Suppressor macrophage (primary cell): ENCODE measurements at regions not wholly inside any gene's neighbourhood (a gene's known extent, or its start where the extent isn't known, plus 50 kb on each side); places are given as distances from the start of the nearest gene placed in this dataset.
"Not testable (repeated sequence)": the region's sequence is repeated elsewhere in the genome, so short reads cannot be mapped to it uniquely, and the experiment has no call there.

ENCODE experiments used
- DNase-seq, 4 experiments: peaks; one replicate each; pipeline ENCODE4 v3.0.0-alpha.2; 2020 to 2022

DNA sequence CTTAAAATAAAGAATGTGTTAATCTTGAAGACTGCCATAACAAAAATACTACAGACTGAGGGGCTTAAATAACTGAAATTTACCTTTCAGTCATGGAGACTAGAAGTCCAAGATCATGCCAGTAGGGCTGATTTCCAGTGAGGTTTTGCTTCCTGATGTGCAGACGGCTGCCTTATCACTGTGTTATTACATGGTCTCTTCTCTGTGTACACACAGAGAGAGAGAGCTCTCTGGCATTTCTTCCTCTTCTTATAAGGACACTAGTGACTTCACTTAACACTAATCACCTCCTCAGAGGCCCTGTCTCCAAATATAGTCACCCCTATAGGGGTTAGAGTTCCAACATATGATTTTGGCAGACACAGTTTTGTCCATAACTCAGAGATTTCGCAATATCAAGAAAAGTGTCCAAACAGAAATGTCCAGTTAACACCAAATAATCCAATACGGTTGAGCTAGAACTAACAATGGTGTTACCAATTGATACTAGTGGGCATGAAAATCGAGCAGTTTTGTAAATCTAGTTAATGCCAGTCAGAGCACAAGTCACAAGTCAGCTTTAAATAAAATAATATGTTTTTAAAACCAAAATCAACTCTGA, 399.8 kb downstream of the ADCYAP1 start:
- DNase-seq = no peak

DNA sequence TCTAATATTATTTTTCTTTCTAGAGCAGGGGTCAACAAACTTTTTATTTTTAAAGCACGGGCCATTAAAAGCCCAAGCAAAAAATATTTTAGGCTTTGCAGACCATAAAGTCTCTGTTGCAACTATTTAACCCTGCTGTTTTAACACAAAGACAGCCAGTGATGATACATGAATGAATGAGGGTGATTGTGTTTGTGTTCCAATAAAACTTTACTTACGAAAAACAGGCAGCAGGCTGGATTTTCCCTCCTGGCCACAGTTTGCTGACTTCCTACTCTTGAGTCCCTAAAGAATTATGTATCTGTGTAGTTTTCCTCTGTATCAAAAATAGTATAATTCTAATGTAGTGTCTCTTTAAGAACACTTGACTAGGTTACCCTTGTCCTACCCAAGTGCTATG, 402.0 kb downstream of the ADCYAP1 start:
- DNase-seq = no peak

DNA sequence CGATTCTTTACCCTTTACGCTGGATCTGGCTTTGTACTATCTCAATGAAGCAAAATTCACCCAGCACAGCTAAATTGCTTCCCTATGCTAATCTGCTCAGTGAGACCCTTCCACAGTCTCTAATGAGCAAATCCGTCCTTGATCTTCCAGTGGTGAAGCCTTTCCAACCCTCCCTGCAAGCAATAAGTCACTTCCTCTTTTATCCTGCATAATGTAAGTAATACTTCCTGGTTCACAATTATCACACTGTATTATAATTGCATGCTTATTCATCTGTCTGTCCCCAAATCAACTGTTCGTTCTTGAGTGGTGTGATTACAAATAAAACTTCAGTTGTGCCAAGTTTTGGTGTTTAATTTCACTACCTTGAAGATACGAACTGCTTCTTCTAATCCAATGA, 404.0 kb downstream of the ADCYAP1 start:
- no peak for DNase-seq

DNA sequence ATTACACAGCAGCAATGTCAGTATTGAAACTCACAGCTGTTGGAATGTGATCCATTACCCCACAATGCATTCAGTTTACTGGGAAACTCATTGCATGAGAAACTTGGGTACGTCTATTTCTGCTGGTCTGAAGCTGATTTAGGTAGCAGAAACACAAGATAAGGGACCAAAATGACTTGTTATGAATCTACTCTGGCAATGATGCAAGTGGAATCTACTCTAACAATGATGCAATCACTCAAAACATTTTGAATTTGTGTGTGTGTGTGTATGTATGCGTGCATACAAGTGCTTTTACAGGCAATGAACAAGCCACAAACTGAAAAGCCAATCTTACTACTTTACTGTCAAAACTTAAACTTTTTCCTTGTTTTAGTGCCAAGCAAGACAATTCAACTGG, 406.7 kb downstream of the ADCYAP1 start:
- no peak for DNase-seq

DNA sequence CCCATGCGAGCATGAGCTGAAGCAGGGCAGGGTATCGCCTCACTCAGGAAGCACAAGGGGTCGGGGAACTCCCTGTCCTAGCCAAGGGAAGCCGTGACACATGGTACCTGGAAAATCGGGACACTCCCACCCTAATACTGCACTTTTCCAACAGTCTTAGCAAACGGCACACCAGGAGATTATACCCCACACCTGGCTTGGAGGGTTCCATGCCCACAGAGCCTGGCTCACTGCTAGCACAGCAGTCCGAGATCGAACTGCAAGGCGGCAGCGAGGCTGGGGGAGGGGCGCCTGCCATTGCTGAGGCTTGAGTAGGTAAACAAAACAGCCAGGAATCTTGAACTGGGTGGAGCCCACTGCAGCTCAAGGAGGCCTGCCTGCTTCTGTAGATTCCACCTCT, 430.7 kb downstream of the ADCYAP1 start:
- not testable (repeated sequence) for DNase-seq

DNA sequence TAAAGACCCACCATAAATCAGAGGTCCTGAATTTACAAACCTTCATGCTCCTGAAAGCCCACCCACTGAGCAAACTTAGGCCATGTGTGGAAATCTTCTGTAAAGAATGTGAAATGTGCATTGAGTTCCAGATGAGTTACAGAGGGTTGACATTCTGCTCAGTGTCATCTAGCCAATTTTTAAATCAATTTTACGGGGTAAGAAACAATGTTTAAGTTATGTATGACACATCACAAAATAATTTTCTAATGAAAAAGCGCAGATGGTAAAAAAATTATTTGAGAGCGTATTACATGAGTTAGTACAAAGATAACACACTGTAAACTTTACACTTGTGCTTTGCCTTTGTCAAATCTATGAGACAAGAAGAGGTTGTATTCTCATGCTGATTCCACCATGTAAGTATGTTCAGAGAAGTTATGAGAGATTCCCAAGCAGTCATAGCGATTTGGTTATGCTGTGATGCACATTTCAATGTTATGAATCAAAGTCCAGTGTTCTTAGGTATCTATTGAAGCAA, 446.3 kb downstream of the ADCYAP1 start:
- no peak for DNase-seq

DNA sequence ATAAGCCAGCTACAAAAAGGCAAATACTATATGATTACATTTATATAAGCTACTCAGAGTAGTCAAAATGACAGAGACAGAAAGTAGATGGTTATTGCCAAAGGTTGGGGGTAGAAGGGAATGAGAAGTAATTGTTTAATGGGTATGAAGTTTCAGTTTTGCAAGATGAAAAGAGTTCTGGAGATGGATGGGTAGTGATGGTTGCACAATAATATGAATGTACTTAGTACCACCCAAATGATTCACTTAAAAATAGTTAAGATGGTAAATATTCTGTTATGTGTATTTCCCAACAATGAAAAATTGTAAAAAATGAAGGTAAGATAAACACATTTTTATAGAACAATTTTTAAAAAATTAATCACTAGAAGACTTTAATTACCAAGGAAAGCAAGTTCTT, 448.4 kb downstream of the ADCYAP1 start:
- DNase-seq = no peak

DNA sequence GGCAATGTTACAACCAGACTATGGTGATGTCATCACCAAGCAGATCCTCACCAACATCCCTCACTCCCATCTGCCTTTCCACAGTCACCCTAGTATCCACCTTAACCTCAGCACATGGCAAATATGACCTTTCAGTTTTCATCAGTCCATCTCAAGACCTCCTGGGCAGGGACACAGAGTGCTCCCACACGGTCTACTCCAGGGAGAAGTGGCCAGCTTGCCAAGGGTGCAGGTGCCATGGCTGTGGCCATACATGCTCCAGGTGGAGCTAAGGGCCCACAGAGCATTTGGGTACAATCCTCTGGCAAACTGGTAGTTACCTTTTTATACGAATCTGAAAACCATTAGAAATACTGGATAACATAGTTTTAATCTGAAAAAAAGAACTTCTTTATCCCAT, 453.1 kb downstream of the ADCYAP1 start:
- DNase-seq = no peak

DNA sequence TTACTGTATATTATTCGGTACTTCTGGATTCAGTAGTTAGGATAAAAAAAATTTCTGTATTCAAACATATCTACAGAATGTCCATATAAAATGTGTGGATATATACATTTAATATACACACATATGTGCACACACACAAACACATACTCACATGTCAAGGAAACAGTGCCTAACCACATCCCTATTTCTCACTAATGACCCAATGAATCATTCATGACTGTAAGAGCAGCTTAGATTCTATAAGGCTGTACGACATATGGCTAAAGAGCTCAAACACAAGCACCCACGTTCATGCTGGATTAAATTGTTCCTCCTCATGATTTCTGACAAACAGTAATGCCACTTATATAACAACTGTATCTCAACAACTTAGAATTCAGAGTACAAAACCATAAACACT, 457.3 kb downstream of the ADCYAP1 start:
- no peak for DNase-seq

DNA sequence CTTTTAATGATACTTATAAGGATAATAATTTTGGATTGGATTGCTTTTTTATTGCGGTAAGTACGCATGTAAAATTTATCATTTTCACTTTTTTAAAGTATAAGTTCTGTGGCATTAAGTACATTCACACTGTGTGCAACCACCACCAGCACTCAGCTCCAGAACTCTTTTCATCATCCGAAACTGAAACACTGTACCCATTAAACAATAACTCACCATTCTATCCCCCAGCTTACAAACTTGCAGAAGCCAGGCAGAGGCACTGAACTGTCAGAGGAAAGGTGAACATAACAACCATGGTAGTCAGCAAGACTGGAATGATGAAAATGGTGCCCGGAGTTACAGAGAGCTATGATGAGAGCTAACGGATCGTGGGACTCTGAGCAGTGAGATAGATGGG, 465.9 kb downstream of the ADCYAP1 start:
- DNase-seq = no peak

DNA sequence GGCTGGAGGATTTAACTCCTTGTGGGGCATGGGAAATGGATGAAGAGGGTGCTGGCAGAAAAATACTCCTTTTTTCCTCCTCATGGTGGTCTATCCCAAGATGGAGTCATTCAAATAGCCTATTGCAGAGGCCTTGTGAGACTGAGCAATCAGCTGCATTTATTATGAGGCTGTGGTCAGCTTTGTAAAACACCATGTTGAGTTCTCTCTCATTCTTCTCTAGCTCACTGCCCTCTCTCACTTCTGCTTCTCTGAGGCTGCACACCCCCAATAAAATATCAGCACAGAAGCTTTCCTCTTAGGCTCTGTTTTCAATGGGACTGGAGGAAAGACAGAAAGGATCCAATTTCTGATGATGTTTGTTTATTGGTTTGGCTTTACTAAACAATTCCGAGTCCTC, 467.1 kb downstream of the ADCYAP1 start:
- no peak for DNase-seq

DNA sequence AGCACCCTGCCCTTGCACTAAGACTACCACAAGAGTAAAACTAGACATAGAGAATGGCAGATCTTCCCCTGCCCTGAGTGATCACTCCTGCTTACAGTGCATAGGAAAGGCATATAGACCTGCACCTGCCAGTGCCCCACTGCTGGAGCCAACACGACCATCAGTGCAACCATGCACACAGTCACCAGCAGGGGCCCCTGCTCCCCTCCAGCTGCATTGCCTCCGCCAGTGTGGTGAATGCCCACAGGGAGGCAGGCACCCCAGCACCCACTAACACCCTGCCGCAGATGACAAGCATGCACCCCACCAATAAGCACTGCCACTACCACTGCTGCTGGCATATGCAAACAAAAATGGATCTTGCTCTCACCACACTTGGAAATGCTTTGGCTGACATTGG, 478.8 kb downstream of the ADCYAP1 start:
- DNase-seq = no peak

DNA sequence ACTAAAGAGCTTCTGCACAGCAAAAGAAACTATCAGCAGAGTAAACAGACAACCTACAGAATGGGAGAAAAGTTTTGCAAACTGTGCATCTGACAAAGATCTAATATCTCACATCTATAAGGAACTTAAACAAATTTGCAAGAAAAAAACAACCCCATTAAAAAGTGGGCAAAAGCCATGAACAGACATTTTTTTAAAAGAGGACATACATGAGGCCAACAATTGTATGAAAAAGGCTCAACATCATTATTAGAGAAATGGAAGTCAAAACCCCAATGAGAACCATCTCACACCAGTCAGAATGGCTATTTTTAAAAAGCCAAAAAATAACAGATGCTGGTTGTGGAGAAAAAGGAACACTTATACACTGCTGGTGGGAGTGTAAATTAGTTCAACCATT, 483.8 kb downstream of the ADCYAP1 start:
- not testable (repeated sequence) for DNase-seq

DNA sequence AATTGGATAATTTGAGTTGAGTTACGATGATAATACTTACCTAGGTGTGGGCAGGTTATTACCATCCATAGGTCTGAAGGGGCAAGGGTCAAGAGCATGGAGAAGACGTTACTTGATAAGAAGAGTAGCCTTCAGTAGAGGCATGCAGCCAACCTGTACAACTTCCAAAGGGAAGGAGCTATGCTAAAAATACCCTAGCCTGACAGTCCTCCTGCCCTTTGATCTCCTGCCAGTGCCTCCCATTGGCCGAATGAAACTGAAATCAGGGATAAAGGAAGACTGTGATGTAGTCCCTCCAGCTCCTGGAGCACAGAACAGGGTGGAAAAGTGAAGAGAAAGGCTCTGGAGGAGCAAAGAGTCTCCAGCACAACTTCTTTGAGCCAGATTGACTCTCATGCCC, 487.4 kb downstream of the ADCYAP1 start:
- DNase-seq = no peak

DNA sequence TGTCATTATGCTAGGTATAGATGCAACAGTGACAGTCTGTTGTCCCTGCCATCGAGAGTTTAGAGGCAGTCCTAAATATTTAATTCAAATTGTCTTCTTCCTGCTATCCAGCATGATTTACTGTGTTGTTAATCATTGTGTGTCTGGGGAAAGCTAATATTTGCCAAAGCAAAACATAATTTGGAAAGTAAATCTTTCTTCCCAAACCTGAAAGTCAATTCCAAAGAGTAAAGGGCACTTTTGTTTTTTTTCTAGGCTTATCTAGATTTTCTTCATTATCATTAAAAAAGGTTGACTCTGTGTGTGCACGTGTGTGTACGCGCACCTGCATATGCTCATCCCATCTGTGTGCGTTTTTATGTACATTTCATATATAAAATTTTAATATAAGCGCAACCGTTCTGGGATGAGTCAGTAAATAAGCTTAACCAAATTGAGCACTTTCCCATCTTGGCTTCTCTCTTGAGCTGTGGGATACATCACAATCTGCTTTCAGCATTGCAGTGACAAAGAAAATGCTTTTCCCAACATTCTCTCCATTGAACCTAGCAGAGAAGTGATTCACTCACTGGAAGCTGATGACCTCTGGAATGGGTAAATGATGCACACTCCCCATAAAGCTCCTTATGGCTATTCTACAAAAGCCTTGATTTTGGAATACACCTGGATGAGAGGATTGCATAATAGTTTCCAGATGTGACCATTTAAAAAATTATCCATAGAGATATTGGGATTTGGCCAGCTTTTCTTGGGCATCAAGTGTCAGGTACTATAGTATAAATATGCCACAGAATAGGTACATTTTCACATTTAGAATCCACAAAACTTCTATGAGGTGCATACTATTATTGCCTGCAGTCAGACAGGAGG, 488.4 kb downstream of the ADCYAP1 start:
- no peak for DNase-seq

DNA sequence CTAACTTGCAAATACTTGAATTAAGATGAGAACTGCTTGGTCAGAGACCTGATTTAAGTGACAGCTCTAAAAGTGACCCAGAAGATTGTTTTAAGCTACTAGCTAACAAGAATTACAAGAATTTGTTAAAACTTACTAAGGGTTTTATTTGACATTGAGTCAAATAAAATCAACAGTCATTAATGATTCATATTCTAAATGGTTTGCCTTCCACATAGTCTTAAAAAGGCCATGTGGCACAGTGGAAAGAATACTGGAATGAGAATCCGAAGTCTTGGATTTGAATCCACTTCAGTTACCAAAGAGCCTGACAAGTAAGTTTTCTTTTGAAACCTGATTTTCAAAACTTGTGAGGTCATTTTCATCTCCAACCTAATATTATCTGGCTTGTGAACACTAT, 489.3 kb downstream of the ADCYAP1 start:
- no peak for DNase-seq

DNA sequence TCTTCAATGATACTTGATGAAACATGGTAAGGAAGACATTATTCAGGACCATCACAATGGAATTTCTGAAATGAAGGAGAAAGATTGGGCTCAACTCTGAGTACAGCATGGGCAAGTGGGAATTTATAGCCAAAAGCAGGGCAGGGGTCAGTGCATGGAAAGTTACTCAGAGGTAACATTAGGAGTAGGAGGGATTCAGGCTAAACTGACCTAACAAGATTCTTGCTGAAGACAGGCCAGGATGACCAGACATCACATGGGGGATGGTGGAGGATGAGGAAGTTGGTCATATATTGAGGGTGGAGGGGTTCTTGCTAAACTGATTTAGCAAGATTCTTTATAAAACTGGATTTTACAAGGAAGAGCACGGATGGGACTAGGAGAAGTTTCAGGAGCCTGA, 489.8 kb downstream of the ADCYAP1 start:
- DNase-seq = no peak

DNA sequence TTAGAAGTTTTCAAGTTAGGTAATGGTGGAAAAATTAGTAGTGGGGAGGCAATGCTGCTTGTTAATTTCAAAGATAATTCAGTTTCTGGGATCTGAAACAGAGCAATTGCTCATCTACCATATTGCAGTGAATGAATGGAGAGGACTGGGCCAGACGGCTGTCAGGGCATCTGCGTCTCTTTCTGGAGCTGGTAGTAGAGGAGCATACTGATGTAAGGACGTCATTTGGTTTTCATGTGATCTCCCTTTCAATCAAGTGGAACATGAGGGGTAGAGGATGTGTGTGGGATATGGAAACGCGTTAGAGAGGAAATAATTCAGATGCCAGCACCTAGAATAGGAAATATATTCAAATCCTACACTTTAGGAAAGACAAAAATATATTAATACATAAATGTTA, 490.3 kb downstream of the ADCYAP1 start:
- DNase-seq = no peak

DNA sequence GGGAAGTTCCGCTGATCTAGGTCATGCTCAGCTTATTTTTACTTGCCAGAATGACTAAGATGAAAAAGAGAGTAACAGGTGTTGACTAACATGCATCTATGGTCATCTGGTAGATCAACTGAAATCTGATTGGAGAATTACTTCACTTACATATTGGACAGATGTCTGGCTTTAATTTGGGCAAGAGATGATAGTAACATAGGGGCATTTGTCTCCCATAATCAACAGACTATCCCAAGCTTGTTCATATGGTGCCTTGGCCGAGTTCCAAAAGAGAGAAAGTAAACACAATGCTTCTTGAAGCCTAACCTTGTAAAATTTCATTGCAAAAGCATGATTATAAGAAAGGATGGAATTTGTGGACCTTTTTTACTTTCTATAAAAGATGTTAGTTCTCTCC, 503.7 kb downstream of the ADCYAP1 start:
- no peak for DNase-seq

DNA sequence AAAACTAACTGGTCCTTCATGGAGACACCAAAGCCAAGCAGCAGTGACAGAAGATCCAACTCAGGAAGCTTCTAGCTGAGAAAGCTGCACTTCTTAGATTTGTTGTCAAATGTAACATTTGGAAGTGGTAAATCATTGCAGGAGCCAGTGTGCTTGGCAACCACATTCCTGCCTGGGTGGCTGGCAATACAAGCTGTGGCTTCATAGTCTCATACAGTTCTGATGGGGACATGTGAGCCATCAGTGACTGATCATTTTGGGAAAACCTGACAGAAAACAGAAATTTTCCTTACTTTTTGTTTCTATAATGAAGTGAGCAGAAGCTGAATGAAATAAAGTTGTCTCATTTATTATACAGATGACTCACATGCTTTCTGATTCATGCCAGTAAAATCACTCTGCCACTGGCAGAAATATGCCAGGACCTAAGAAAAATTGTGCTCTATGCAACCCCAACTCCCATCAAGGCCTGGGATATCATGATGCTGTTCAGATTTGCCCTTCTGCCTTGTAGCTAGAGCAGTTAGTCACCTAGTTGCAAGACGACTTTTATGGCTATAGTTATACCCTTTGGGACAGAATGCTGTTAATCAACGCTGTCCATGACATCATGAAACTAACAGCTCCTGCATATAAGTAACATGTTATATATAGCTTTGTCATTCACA, 508.1 kb downstream of the ADCYAP1 start:
- DNase-seq = no peak

DNA sequence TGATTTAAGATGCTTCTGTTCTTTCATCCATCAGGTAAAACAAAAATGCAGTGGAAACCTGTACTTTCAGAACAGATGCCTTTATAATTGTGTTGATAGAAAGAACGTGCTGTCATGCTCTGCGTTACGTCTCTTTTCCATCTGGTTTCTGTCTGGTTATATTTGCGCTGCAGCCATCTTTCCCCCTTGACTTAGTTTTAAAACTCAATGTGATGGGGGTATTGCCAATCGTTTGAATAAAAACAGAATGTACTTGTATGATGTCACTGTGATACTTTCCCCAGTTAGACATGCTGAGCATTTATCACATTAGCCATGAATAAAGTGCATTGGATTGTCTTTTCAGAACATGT, 508.6 kb downstream of the ADCYAP1 start:
- no peak for DNase-seq

DNA sequence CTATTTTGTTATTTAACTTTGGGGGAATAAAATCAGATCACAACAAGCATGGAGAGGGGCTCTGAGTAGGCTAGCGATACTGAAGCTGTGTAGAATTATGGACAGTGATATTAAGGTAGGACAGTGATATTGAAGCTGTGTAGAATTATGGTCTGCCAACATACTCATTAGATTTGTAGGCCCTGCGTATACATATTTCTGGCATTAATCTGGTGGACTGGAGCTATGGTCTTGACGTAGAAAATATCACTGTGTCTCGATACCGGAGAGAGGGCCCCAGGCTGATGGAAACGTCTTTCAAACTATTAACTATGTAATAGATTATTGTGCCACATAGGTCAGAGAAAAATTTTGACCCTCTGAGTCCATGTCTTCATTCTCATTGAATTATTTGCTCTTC, 511.4 kb downstream of the ADCYAP1 start:
- DNase-seq = no peak

DNA sequence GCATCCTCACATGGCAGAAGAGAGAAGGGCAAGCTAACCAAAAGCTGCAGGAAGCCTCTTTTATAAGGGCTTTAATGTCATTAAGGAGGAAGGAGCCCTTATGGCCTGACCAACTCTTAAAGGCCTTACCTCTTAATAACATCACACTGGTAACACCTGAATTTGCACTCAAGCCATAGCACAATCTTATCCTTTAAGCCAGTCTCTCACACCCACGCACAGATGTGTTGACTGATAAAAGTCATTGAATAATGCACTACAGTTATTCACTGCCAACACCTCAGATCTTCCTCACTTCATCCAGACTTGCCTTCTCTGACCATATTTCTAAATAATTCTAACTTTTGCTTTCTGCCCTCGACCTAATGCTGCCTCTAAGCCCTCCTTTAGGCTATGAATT, 516.8 kb downstream of the ADCYAP1 start:
- DNase-seq = no peak

DNA sequence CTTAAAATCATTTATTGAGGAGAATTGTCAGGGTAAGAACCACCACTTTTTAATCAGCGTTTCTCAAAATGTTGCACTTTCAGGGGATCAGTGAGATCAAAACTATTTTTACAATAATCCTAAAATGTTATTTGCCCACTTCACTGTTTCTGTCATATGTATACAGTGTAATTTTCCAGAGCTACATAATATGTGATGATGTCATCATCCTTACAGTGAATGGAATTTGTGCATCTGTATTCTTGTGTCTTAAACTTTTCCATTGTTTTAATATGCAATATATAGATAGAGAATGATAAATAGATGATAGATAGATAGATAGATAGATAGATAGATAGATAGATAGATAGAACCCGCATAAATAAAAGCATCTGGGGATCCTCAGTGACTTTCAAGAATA, 518.0 kb downstream of the ADCYAP1 start:
- no peak for DNase-seq
